Anterior cingulate cortex (tissue), 58 donors: ENCODE measurements at regions not wholly inside any gene's neighbourhood (a gene's known extent, or its start where the extent isn't known, plus 50 kb on each side); places are given as distances from the start of the nearest gene placed in this dataset.

Experiments
- DNase-seq, 58 donors: peaks; one replicate each; lab custom pipeline; 2025; lab: John Stamatoyannopoulos, UW

DNA sequence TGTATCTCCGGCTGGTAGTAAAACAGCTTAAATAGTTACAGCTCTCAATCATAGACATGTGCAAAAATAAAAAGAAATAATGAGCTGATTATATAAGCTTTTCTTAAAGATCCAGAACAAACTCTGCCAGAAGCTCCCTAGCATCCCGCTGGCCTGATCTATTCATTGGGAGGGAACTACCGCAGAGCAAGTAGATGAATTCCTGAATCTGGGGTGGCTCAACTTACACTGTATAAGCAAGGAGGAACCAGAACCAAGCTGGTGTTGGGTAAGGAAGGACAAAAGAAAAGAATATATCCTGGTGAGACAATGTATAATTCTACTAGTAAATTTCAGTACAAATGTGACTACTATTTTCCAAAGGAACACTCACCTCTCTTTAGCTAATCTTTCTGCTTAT is 1122.2 kb downstream of the OLFM4 start:
- no peak for DNase-seq

- no peak for DNase-seq
Measured at GRCh38 chr13:54162069-54162468, 1133.5 kb downstream of the OLFM4 start.

DNA sequence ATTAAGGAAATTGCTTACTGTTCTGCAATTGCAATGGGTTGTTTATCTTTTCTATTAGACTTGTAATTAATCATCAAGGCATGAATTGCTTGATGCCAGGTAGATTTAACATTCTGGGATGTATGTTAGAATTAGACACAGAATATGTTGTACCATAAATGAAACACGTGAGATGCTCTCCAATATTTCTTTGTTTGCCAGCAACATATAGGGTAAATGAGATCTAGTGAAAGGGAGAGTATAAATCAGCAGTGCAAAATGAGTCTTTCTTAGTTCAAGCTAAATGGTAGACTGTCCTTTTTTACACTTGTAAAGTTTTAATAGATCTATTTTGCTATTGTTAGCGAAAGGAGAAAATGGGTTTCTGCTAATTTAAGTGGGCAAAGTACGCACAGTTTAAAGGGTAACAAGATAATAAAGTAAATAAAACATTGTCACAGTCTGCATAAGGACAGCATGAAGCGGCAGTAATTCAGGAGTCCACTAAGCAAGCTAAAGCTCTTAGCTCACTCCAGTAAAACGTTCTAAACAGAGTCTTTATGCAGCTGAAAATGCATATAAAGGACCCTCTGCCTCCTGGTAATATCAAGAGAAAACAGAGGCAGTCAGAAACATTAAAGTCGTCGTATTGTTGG is 1137.1 kb downstream of the OLFM4 start:
- DNase-seq: no peak

DNA sequence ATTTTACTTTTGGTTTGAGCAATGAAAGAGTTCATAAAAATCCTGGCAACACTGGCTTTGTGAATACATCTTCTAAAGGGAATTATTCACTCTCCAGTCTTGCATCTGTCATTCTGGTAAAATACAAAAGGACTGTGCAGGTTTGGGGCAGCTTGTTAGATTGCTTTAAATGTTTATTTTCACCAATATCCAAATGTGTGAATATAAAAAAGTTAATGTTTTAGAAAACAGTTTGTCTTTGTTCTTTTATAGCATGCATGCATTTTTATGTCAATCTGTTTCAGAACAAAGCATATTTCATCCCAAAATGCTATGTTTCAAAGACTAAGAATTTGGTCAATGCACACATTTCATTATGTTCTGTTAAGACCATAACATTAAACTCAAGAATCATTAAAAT is 1145.4 kb downstream of the OLFM4 start:
- DNase-seq: no peak

- DNase-seq: no peak
Measured at GRCh38 chr13:54175466-54175865, 1146.9 kb downstream of the OLFM4 start.

- no peak for DNase-seq
Measured at GRCh38 chr13:54177466-54177865, 1148.9 kb downstream of the OLFM4 start.

DNA sequence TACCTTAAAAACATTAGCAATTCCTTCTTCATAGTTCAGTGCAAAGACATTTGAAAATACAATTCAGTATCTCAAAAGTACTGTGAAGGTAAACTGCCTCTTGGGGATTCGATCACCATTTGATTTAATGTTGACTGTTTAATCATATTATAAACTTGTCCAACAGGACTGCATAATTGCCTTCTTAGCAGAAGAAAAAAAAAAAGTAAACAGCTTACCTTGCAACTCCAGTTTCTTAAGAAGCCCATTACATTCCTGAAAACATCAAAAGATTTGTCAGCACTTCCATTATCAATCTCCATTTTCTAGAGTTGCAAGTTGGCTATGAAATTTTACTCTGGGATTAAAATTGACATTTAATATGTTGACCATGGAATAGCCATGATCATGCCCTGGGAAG is 1154.6 kb downstream of the OLFM4 start:
- DNase-seq: no peak

GRCh38 chr13:54183728-54184127 is 1155.1 kb downstream of the OLFM4 start:
- DNase-seq: no peak

DNA sequence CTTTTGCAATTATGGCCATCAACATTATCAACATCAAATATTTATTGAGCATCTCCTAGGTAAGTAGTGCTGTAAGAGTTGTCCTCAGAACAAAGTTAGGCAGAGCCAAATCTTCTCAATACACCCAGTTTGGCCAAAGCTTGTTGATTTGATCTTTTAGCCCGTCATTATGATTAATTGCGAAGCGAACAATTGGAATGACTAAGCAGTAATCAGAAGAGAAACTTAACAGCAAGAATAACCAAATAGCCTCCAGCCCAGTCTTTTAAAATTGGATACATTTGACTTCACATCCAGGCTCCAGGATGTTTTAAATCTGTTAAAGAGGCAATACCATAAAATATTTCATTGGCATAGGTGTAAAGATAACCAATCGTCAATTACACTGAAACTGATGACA is 1156.0 kb downstream of the OLFM4 start:
- no peak for DNase-seq

DNA sequence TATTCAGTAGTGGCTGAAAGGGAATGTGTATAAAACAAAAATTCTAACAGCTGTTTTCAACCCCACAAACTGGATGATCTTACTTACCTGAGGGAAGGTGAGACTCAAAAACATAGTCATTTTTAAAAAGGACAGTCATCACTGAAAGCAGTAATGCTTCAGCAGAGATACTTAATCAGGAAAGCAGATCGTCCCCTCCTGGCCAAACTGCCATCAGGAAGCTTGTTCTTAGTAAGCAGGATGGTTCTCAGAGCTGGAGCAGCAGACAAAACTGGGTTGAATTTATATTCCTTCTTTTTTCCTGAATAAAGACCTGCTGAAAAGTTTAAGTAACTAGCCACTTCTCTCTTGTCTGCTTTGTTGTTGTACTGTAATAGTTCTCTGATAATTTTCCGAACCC is 1156.5 kb downstream of the OLFM4 start:
- DNase-seq: no peak

GRCh38 chr13:54185785-54186184 is 1157.2 kb downstream of the OLFM4 start:
- no peak for DNase-seq

DNA sequence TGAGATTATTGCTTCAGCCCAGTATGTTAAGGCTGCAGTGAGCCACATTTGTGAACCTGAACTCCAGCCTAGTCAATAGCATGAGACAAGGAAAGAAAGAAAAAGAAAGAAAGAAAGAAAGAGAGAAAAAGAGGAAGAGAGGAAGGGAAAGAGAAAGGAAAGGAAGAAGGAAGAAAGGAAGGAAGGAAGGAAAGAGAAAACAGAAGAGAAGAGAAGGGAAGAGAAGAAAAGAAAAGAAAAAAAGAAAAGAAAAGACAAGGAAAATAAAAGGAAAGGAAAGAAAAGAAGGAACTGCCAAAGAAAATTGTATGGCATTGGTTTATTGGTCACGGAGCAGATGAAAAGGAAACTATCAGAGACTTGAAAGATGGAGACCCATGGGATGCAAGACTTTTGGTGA is 1158.8 kb downstream of the OLFM4 start:
- DNase-seq: no peak

DNA sequence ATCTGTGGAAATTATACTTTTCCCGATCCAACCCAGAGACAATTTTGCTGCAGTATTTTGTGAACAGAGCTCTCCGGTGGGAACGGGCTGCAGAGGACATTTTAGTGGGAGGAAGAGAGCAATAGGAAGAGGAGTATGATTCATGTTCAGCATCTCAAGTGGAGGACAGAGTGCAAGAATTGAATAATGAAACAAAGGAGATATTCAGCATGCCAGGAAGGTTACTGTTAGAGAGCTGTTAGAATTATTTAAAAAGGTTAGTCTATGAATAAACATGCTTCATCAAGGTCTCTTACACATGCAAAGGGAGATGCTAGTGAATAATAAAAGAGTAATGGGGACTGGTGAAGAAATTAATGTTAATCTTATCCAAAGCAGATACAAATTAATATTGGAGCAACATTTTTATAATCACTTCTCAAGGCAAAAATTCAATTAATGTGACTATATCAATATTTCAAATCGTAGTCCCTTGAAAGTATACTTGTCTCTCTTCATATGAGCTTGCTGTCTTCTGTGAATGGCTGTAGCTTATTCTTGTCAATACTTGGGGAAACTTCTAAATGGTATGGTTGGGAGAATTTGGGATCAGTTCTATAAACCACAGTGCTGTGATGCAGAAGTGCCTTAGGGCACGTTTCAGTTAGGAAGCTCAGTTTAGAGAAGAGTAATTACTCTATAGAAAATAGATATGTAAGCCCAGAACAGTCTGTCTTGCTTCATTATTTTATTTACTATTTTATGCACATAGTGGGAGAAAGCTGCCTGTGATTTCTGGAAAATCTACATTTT is 1165.8 kb downstream of the OLFM4 start:
- DNase-seq: no peak

GRCh38 chr13:54196684-54197083 is 1168.1 kb downstream of the OLFM4 start:
- DNase-seq: no peak

GRCh38 chr13:54198911-54199310 is 1170.3 kb downstream of the OLFM4 start:
- DNase-seq: no peak

GRCh38 chr13:54206626-54207025 is 1178.0 kb downstream of the OLFM4 start:
- no peak for DNase-seq

DNA sequence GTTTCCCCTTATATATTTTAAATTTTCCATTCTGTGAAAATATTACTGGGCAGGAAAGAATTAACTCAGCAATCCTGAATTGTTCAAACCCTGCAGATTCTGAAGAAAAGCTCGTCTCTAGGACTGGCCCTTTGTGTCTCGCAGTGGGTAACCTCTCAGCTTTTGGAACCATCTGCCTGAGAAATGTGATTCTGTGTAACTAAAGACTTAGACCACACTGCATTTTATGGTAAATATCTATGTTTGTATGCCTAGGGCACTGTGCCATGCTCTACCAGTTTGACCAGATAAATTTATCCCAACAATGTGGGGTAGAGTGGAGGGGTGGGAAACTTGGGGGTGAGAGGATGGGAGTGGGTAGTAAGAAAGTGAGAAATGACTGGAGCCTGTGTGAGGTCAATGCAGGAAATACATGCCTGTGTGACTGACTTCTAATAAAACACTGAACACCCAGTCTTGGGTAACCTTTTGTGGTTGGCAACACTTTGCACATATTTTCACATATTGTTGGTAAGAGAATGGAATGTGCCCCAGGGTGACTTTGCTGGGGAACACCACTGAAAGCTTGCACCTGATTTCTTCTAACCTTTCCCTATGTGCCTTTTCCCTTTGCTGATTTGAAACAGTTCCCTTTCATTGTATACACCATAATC is 1181.9 kb downstream of the OLFM4 start:
- no peak for DNase-seq

- DNase-seq: no peak
Measured at GRCh38 chr13:54216221-54216620, 1187.6 kb downstream of the OLFM4 start.

DNA sequence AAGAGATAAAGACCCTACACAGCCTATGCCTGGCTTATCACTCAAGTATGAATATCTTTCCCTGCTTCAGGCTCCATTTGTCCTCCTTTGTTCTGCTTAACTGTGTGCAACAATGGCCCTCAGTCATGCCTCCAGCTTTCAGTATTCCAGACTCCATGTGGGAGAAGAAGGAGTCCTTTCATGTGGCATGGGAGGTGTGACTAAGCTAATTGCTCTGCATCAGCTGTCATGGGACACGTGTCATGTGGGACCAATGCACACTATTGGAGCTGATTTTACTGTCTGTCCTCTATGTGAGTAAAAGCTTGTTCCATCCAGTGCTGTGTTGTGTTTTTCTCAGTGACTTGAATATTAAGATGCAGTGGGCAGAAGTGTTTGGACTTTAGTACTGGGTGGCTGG is 1198.3 kb downstream of the OLFM4 start:
- DNase-seq: peak in 15 of 58 donors; percentile 2 to 32 (median 6)

DNA sequence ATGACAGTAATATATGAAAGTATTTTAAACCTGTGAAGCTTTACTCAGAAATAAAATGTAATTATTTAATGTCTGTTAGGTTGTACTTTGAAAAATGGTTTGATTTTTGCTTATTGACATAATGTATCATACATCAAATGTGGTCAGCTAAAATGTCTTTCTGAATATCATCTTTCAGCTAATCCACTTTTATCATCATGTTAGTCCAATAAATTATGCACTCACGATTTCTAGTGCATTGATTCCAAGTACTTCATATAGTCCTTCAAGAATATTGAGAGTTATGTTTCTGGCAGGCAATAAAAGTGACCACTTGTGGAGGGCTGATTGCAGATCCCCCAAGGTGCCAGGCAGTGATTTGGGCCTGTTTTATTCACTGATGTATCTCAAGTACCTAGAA is 1204.1 kb downstream of the OLFM4 start:
- no peak for DNase-seq

GRCh38 chr13:54234607-54235006 is 1206.0 kb downstream of the OLFM4 start:
- DNase-seq: peak in 2 of 58 donors; percentile 0

DNA sequence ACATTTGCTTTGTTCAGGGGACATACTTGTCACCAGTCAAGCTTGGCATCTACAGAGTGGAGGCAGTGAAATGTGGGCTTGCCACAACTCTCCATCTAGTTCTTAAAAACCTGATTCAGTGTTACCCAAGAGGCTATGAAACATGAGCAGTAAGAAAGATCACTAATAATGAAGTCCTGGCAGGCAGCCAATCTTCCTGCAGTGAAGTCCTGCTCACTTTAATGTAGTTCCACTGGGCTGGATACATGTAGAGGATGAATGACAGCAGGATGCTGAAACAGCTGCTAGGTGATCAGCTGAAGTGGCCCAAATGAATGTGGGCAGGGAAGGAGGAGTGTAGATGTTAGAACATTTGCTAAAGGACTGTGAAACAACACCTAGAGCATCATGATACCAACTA is 1213.1 kb downstream of the OLFM4 start:
- no peak for DNase-seq
